H54 (cell line): ENCODE measurements at regions not wholly inside any gene's neighbourhood (a gene's known extent, or its start where the extent isn't known, plus 50 kb on each side); places are given as distances from the start of the nearest gene placed in this dataset.
A peak's percentile ranks its signal among the peaks of the same experiment; 100 is the strongest.

Source experiments
- DNase-seq: peaks from one replicate; pipeline ENCODE4 v3.0.0; 2011; ENCODE audit warnings: low spot score, mixed read lengths; ENCODE audit not compliant: insufficient read length
- FAIRE-seq: peaks from 3 replicates; lab custom pipeline; 2011; peaks lifted over from hg19 to GRCh38; lab: Jason Lieb, UNC
- POLR2A ChIP-seq: IDR thresholded peaks from 2 replicates; pipeline ENCODE4 v1.6.1; 2011; ENCODE audit warnings: low read depth, mild to moderate bottlenecking, low read length

DNA sequence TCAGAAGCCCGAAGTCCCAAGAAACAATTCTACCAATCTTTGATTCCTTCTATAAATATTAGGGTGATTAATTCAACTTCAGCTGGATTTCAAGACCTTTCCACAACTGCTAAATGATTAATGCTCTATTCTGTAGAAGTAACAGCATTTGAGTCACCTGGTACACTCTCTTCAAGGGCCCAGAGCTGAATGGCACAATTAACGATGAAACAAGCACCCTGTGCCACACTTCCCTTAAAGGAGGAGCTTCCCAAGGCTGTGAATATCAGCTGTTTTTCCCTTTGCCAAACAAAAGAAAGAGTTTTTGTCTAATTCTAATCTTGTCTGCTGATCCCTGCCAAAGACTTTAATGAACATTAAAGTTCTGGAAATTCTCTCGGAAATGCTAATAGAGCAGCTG lies 56.0 kb downstream of the BOD1L2 start:
- no peak for TF ChIP-seq POLR2A
- DNase-seq = no peak
- FAIRE-seq = no peak

- no peak for TF ChIP-seq POLR2A
- no peak for DNase-seq
- FAIRE-seq = no peak
These were observed 58.8 kb downstream of the BOD1L2 start for GRCh38 chr18:57205641-57206040.

GRCh38 chr18:57207124-57207916 lies 60.4 kb downstream of the BOD1L2 start:
- FAIRE-seq (no peak), DNase-seq (no peak)
- TF ChIP-seq POLR2A = no peak

DNA sequence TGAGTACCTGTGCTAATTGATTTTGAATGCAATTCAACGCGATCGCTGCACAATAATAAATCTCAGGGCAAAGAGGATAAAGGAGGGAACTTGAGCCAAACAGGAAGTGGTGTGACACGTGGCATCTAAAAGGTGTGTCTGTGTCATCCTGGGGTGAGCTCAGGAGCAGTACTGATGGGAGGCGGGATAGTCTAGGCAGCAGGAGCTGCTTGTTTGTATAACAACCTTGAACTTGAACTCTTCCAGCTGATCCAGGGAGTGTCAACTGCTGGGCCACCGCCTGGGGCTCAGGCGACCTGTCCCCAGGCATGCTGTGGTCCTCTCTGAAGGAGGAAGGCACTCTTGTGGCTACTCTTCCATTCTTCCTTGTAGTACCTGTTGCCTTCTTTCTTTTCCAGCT lies 61.2 kb downstream of the BOD1L2 start:
- TF ChIP-seq POLR2A = no peak
- DNase-seq (no peak), FAIRE-seq (no peak)

DNA sequence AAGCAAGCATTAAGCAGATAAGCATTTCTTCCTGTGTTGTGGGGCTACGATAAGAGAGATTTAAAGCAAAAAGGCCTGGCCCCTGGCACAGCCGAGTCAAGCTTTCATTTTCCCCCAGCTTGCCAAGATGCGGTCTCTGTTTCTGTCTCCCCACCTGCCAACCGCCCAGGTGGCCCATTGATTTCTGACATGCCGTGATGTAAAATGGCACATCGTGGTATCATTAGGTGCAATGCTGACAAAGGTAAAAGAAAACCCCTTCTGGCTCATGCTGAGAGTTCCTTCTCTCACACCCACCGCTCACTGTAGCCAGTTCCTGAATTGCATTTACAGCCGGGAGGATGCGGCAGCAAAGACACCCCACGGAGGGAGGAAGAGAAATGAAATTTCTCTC lies 62.8 kb downstream of the BOD1L2 start:
- DNase-seq = no peak
- FAIRE-seq = no peak
- no peak for TF ChIP-seq POLR2A

GRCh38 chr18:57210107-57210715 lies 63.3 kb downstream of the BOD1L2 start:
- no peak for TF ChIP-seq POLR2A
- FAIRE-seq = peak; percentile 66
- peak; percentile 55 for DNase-seq

- DNase-seq (no peak), FAIRE-seq (no peak)
- no peak for TF ChIP-seq POLR2A
These were observed 64.0 kb downstream of the BOD1L2 start for GRCh38 chr18:57210716-57211411.

DNA sequence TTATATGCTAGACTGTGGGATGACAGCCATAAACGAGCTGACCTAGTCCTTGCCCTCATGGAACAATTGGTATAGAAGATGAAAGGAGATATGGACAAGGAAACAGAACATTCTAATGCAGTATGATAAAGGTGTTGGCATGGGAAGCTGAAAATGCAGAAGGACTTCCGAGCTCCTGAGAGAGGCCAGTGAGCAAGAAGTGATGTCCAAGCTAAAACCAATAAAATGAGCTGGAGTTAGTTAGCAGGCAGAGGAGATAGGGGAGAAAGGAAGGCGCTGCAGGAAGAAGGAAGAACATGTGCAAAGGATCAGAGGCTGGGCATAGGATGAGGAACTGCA lies 64.5 kb downstream of the BOD1L2 start:
- FAIRE-seq (no peak), DNase-seq (no peak)
- TF ChIP-seq POLR2A = no peak

GRCh38 chr18:57211776-57212175 lies 64.9 kb downstream of the BOD1L2 start:
- FAIRE-seq = no peak
- no peak for TF ChIP-seq POLR2A
- no peak for DNase-seq

GRCh38 chr18:57212678-57213077 lies 65.8 kb downstream of the BOD1L2 start:
- TF ChIP-seq POLR2A = no peak
- FAIRE-seq (no peak), DNase-seq (no peak)

DNA sequence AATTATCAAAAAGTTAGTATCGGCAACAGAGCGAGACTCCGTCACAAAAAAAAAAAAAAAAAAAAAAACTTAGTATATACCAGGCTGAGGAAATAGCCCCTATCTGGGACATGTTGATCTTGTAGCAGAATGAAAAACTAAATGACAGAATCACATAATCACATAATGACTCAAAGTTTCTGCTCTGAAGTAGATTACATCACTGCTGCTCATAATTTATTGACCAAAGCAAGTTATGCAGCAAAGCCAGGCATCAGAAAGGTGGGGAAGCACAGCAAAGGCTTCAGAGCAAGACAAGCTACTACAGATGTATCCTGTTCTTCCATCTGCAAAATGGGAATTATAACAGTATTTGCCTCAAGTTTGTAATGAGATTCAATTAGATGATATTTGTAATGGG lies 68.1 kb downstream of the BOD1L2 start:
- no peak for TF ChIP-seq POLR2A

GRCh38 chr18:57218281-57218680 lies 71.4 kb downstream of the BOD1L2 start:
- TF ChIP-seq POLR2A = no peak
- DNase-seq = no peak
- FAIRE-seq = no peak

More for the DNA sequence above, 68.1 kb downstream of the BOD1L2 start:
- FAIRE-seq (no peak), DNase-seq (no peak)

DNA sequence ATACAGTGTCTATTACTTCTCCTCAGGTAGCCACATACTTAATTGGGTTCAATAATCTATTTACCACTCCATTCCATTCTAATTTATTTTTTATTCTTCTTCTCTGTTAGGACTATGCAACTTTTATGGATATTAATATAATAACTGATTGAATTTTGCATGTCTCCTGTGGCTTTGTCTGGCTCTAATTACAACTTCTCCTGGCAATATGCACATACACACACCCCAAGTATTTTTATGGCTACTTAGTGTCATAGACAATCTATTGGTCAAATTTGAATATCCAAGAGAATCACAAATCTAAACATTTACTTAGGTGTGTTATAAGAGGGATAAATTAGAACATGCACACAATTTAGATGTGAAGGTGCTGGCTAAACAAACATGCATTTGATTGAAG lies 73.1 kb downstream of the BOD1L2 start:
- DNase-seq = no peak

GRCh38 chr18:57220480-57220879 lies 73.6 kb downstream of the BOD1L2 start:
- FAIRE-seq (no peak), DNase-seq (no peak)
- TF ChIP-seq POLR2A = no peak

More for the DNA sequence above, 73.1 kb downstream of the BOD1L2 start:
- no peak for TF ChIP-seq POLR2A
- no peak for FAIRE-seq
